H9 (cell line): ENCODE measurements at regions not wholly inside any gene's neighbourhood (a gene's known extent, or its start where the extent isn't known, plus 50 kb on each side); places are given as distances from the start of the nearest gene placed in this dataset.

Experiments
- DNase-seq: peaks from one replicate; pipeline ENCODE4 v3.0.0-alpha.2; 2017
- H2AFZ ChIP-seq: one replicate; pipeline ENCODE4 v1.6.1; 2013; ENCODE audit warnings: mild to moderate bottlenecking, low read length, control low read depth, moderate library complexity
- H2AK5ac ChIP-seq: 2 replicates; pipeline ENCODE4 v1.6.1; 2013; ENCODE audit warnings: low read length, control low read depth, mixed read lengths; ENCODE audit not compliant: insufficient read length
- H2BK120ac ChIP-seq: one replicate; pipeline ENCODE4 v1.6.1; 2013; ENCODE audit warnings: low read depth, mild to moderate bottlenecking, low read length, control low read depth, inconsistent platforms; ENCODE audit not compliant: poor library complexity, severe bottlenecking
- H2BK12ac ChIP-seq: 2 replicates; pipeline ENCODE4 v1.6.1; 2013; ENCODE audit warnings: low read length, control low read depth, mixed read lengths, low read depth; ENCODE audit not compliant: insufficient read length
- H2BK15ac ChIP-seq: 2 replicates; pipeline ENCODE4 v1.6.1; 2013; ENCODE audit warnings: low read depth, low read length, control low read depth
- H2BK20ac ChIP-seq: one replicate; pipeline ENCODE4 v1.6.1; 2013; ENCODE audit warnings: low read depth, mild to moderate bottlenecking, low read length, control low read depth, inconsistent platforms; ENCODE audit not compliant: poor library complexity, severe bottlenecking
- H2BK5ac ChIP-seq: 2 replicates; pipeline ENCODE4 v1.6.1; 2013; ENCODE audit warnings: low read length, control low read depth, mixed read lengths; ENCODE audit not compliant: insufficient read length
- H3K14ac ChIP-seq: 2 replicates; pipeline ENCODE4 v1.6.1; 2013; ENCODE audit warnings: low read length, control low read depth; ENCODE audit not compliant: insufficient read depth
- H3K18ac ChIP-seq: 2 replicates; pipeline ENCODE4 v1.6.1; 2013; ENCODE audit warnings: low read depth, mild to moderate bottlenecking, mixed read lengths, low read length, control low read depth; ENCODE audit not compliant: insufficient read length
- H3K23ac ChIP-seq: 2 replicates; pipeline ENCODE4 v1.6.1; 2013; ENCODE audit warnings: low read length, control low read depth, mixed read lengths, low read depth; ENCODE audit not compliant: insufficient read length
- H3K23me2 ChIP-seq: 2 replicates; pipeline ENCODE4 v1.6.1; 2013; ENCODE audit warnings: low read depth, mild to moderate bottlenecking, mixed read lengths, low read length, control low read depth; ENCODE audit not compliant: insufficient read length, poor library complexity, severe bottlenecking
- H3K27ac ChIP-seq: 2 replicates; pipeline ENCODE4 v1.5.1; 2013; ENCODE audit warnings: low read length, control low read depth, mixed read lengths, low read depth; ENCODE audit not compliant: insufficient read length
- H3K27me3 ChIP-seq: 2 replicates; pipeline ENCODE4 v1.6.1; 2013; ENCODE audit warnings: low read length, control low read depth, inconsistent platforms; ENCODE audit not compliant: insufficient read depth
- H3K4ac ChIP-seq: 2 replicates; pipeline ENCODE4 v1.6.1; 2013; ENCODE audit warnings: low read depth, mild to moderate bottlenecking, control low read depth, inconsistent platforms, low read length, moderate library complexity
- H3K4me1 ChIP-seq: 2 replicates; pipeline ENCODE4 v1.6.1; 2013; ENCODE audit warnings: low read length, control low read depth, inconsistent platforms; ENCODE audit not compliant: insufficient read depth
- H3K4me2 ChIP-seq: 2 replicates; pipeline ENCODE4 v1.6.1; 2013; ENCODE audit warnings: low read length, control low read depth, mixed read lengths; ENCODE audit not compliant: insufficient read length, insufficient read depth
- H3K56ac ChIP-seq: 2 replicates; pipeline ENCODE4 v1.6.1; 2013; ENCODE audit warnings: low read depth, mild to moderate bottlenecking, mixed read lengths, low read length, control low read depth; ENCODE audit not compliant: insufficient read length
- H3K79me1 ChIP-seq: 2 replicates; pipeline ENCODE4 v1.6.1; 2013; ENCODE audit warnings: low read depth, mild to moderate bottlenecking, moderate library complexity, low read length, control low read depth, inconsistent platforms; ENCODE audit not compliant: insufficient read depth, poor library complexity, severe bottlenecking
- H3K79me2 ChIP-seq: 2 replicates; pipeline ENCODE4 v1.6.1; 2013; ENCODE audit warnings: low read length, control low read depth, inconsistent platforms; ENCODE audit not compliant: insufficient read depth
- H3K9ac ChIP-seq: 2 replicates; pipeline ENCODE4 v1.6.1; 2013; ENCODE audit warnings: low read length, control low read depth, mixed read lengths; ENCODE audit not compliant: insufficient read length; ENCODE audit errors: extremely low read depth
- H3K9me3 ChIP-seq: one replicate; pipeline ENCODE4 v1.6.1; 2013; ENCODE audit warnings: low read depth, low read length, inconsistent platforms; ENCODE audit not compliant: control insufficient read depth
- H3T11ph ChIP-seq: one replicate; pipeline ENCODE4 v1.6.1; 2013; ENCODE audit warnings: mild to moderate bottlenecking, low read length, control low read depth, inconsistent platforms
- H4K20me1 ChIP-seq: one replicate; pipeline ENCODE4 v1.6.1; 2013; ENCODE audit not compliant: control insufficient read depth, insufficient read length, insufficient read depth
- H4K5ac ChIP-seq: 2 replicates; pipeline ENCODE4 v1.6.1; 2013; ENCODE audit warnings: low read depth, mild to moderate bottlenecking, mixed read lengths, low read length, control low read depth; ENCODE audit not compliant: insufficient read length
- H4K8ac ChIP-seq: replicated peaks from 2 replicates; pipeline ENCODE4 v1.6.1; 2013; ENCODE audit warnings: low read length, control low read depth, mixed read lengths, low read depth; ENCODE audit not compliant: insufficient read length
- H4K91ac ChIP-seq: 2 replicates; pipeline ENCODE4 v1.6.1; 2013; ENCODE audit warnings: low read depth, mild to moderate bottlenecking, moderate library complexity, mixed read lengths, low read length, control low read depth; ENCODE audit not compliant: insufficient read length
- H3K27ac Mint-ChIP-seq, 3 experiments: 2 replicates in 2 of 3; 3 replicates in 1 of 3; pipeline ENCODE4 v1.8.0; 2020 to 2021; ENCODE audit warnings: mixed read lengths in 3 of 3, mild to moderate bottlenecking in 1 of 3, moderate library complexity in 1 of 3
- H3K27me3 Mint-ChIP-seq: 2 replicates; pipeline ENCODE4 v1.8.0; 2021; ENCODE audit warnings: low read depth, mild to moderate bottlenecking, moderate library complexity, mixed read lengths
- H3K36me3 Mint-ChIP-seq, 3 experiments: 2 replicates in 2 of 3; 3 replicates in 1 of 3; pipeline ENCODE4 v1.8.0; 2020 to 2021; ENCODE audit warnings: low read depth in 3 of 3, mixed read lengths in 3 of 3; ENCODE audit not compliant: insufficient read depth in 1 of 3
- H3K4me1 Mint-ChIP-seq, 2 experiments: 2 replicates each; pipeline ENCODE4 v1.8.0; 2020; ENCODE audit warnings: mixed read lengths in 2 of 2
- H3K4me3 Mint-ChIP-seq, 2 experiments: 2 replicates in 1 of 2; 3 replicates in 1 of 2; pipeline ENCODE4 v1.8.0; 2020 to 2021; ENCODE audit warnings: mild to moderate bottlenecking in 2 of 2, mixed read lengths in 2 of 2, moderate library complexity in 1 of 2
- H3K9me3 Mint-ChIP-seq, 2 experiments: 2 replicates in 1 of 2; 3 replicates in 1 of 2; pipeline ENCODE4 v1.8.0; 2020; ENCODE audit warnings: mild to moderate bottlenecking in 2 of 2, mixed read lengths in 2 of 2, moderate library complexity in 1 of 2
- WGBS: extraction: QIAGEN DNeasy Blood & Tissue Kit; methylation state at CpG from one replicate; pipeline ENCODE4 v1.1.7; 2013; ENCODE audit warnings: missing lambda C conversion rate, low lambda C conversion rate, mixed read lengths; ENCODE audit not compliant: insufficient read length; ENCODE audit errors: extremely low coverage; 5-methylcytosine and 5-hydroxymethylcytosine counted together
- TF ChIP-seq, protein P1 (sequence below): fragments of 200-600 bp; sonication (generic); conservative IDR thresholded peaks from 3 replicates; pipeline ENCODE4 v1.8.0; 2021; ENCODE audit warnings: antibody characterized with exemption, mild to moderate bottlenecking

DNA sequence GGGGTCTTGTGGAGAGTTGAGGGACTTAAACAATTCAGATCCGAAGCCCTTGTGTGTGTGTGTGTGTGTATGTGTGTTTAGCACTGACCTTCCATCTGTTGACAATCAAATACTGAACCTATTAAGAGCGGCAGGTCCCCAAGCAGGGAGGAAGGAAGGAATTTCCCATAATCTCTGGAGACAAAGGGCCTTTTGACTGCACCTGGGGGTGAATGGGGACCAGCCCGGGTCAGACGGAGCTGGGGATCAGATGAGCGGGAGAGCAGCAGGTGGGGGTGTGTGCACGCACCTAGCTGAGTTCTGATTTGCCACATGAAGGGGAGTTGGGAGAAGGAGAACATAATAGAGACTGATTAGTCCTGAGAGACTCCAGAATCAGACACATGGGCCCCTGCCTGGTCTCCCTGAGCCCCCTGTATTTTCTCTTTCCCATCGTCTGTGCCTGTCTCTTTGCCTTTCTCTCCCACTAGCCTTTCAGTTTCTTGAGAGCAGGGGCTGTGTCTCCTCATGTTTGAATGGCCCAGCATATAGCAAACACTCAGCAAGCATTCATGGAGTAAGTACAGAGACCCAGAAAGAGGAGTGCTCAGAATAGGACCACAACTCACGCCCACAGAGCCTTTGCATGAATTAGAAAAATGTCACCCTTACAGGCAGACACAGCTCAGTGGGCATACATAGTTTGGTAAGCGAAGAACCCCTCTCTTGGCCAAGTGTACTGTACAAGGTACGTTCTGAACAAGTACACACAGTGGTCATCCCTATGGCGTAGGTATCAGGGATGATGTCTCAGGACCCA lies 288.3 kb upstream of the HABP2 start:
- Mint-ChIP-seq H3K27me3 (peaks cover 10% of the 10 kb centered on the region), H3K36me3 (no peaks in the 10 kb centered on the region; a peak in 1 of 7 replicates), H3K4me3 (no peak overlapping the region; a peak in 1 of 5 replicates), H3K27ac (peak overlapping the region in 1 of 3 experiments; percentile 49; a peak in 1 of 7 replicates), H3K4me1 (peaks cover 35 to 47% of the 10 kb centered on the region in 2 experiments), H3K9me3 (no peaks in the 10 kb centered on the region; a peak in 1 of 5 replicates)
- H4K20me1 ChIP-seq = no peaks in the 10 kb centered on the region
- no peaks in the 10 kb centered on the region for H3K23me2 ChIP-seq
- H4K5ac ChIP-seq = no peak overlapping the region
- H3K56ac ChIP-seq = no peak overlapping the region
- H4K91ac ChIP-seq = no peak overlapping the region
- H3K79me2 ChIP-seq = no peaks in the 10 kb centered on the region; the same call in 1 of the 2 replicates
- H4K8ac ChIP-seq = no peak overlapping the region
- no peak overlapping the region for H3K18ac ChIP-seq
- no peak overlapping the region for H2BK20ac ChIP-seq
- no peak overlapping the region for H2AK5ac ChIP-seq
- H3K23ac ChIP-seq = no peak overlapping the region
- H3K9me3 ChIP-seq = no peaks in the 10 kb centered on the region
- TF ChIP-seq, protein P1, sequence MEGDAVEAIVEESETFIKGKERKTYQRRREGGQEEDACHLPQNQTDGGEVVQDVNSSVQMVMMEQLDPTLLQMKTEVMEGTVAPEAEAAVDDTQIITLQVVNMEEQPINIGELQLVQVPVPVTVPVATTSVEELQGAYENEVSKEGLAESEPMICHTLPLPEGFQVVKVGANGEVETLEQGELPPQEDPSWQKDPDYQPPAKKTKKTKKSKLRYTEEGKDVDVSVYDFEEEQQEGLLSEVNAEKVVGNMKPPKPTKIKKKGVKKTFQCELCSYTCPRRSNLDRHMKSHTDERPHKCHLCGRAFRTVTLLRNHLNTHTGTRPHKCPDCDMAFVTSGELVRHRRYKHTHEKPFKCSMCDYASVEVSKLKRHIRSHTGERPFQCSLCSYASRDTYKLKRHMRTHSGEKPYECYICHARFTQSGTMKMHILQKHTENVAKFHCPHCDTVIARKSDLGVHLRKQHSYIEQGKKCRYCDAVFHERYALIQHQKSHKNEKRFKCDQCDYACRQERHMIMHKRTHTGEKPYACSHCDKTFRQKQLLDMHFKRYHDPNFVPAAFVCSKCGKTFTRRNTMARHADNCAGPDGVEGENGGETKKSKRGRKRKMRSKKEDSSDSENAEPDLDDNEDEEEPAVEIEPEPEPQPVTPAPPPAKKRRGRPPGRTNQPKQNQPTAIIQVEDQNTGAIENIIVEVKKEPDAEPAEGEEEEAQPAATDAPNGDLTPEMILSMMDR = no peak
- no peak overlapping the region for H2BK120ac ChIP-seq
- no peak overlapping the region for H3K14ac ChIP-seq
- H2BK12ac ChIP-seq = no peak overlapping the region
- no peak overlapping the region for H2BK15ac ChIP-seq
- WGBS = no CpG with 5 or more reads among the region's 11 CpGs
- H3K27me3 ChIP-seq = no peaks in the 10 kb centered on the region
- no peak overlapping the region for H2BK5ac ChIP-seq
- H2AFZ ChIP-seq = no peak overlapping the region
- H3K4ac ChIP-seq = no peak overlapping the region
- H3K4me1 ChIP-seq = no peaks in the 10 kb centered on the region; the same call in 1 of the 2 replicates
- no peak for DNase-seq
- H3K27ac ChIP-seq = no peak overlapping the region
- no peak overlapping the region for H3K9ac ChIP-seq
- no peak overlapping the region for H3T11ph ChIP-seq
- no peak overlapping the region for H3K4me2 ChIP-seq
- H3K79me1 ChIP-seq = no peaks in the 10 kb centered on the region
